SK-N-SH treated with all-trans-retinoic acid at 6 μM for 48 hours (cell line): ENCODE measurements at regions not wholly inside any gene's neighbourhood (a gene's known extent, or its start where the extent isn't known, plus 50 kb on each side); places are given as distances from the start of the nearest gene placed in this dataset.

Source experiments
- ARNTL ChIP-seq: fragments of 450-650 bp; formaldehyde crosslinking; IDR thresholded peaks from 2 replicates; pipeline ENCODE4 v1.5.0; 2020; ENCODE audit warnings: low read depth, mild to moderate bottlenecking, moderate library complexity, borderline replicate concordance
- BACH2 ChIP-seq: fragments of 250-450 bp; sonication (Bioruptor Pico); IDR thresholded peaks from 2 replicates; pipeline ENCODE4 v1.9.0; 2021; ENCODE audit warnings: mild to moderate bottlenecking, borderline replicate concordance
- CREB5 ChIP-seq: fragments of 250-450 bp; sonication (Bioruptor Pico); IDR thresholded peaks from 2 replicates; pipeline ENCODE4 v1.5.1; 2020; ENCODE audit warnings: low read depth, mild to moderate bottlenecking, moderate library complexity
- ISL1 ChIP-seq: fragments of 250-450 bp; sonication (Bioruptor Pico); IDR thresholded peaks from 2 replicates; pipeline ENCODE4 v2.1.2; 2022; ENCODE audit warnings: mild to moderate bottlenecking, moderate library complexity
- PATZ1 ChIP-seq: fragments of 250-450 bp; sonication (Bioruptor Pico); IDR thresholded peaks from 2 replicates; pipeline ENCODE4 v1.8.0; 2020; ENCODE audit warnings: mild to moderate bottlenecking, moderate library complexity, borderline replicate concordance
- PPARA ChIP-seq: fragments of 250-450 bp; sonication (Bioruptor Pico); IDR thresholded peaks from 2 replicates; pipeline ENCODE4 v1.5.0; 2020; ENCODE audit warnings: mild to moderate bottlenecking, borderline replicate concordance
- RARB ChIP-seq: fragments of 250-450 bp; sonication (Bioruptor Pico); IDR thresholded peaks from 2 replicates; pipeline ENCODE4 v1.8.0; 2021; ENCODE audit warnings: mild to moderate bottlenecking, moderate library complexity
- SNAI2 ChIP-seq: fragments of 250-450 bp; sonication (Bioruptor Pico); IDR thresholded peaks from 2 replicates; pipeline ENCODE4 v1.5.0; 2020; ENCODE audit warnings: mild to moderate bottlenecking, moderate library complexity
- TCF4 ChIP-seq: fragments of 250-450 bp; sonication (Bioruptor Pico); IDR thresholded peaks from 2 replicates; pipeline ENCODE4 v1.8.0; 2021; ENCODE audit warnings: mild to moderate bottlenecking, moderate library complexity, borderline replicate concordance
- ZFP30 ChIP-seq: fragments of 450-650 bp; formaldehyde crosslinking; IDR thresholded peaks from 2 replicates; pipeline ENCODE4 v1.5.0; 2022; ENCODE audit warnings: mild to moderate bottlenecking, moderate library complexity
- ZNF8 ChIP-seq: fragments of 450-650 bp; formaldehyde crosslinking; IDR thresholded peaks from 2 replicates; pipeline ENCODE4 v1.5.0; 2020; ENCODE audit warnings: mild to moderate bottlenecking, moderate library complexity

GRCh38 chr6:44742828-44743372, 355.4 kb downstream of the CDC5L start:
- TF ChIP-seq BACH2 (no peak), CREB5 (no peak), SNAI2 (CRISPR knock-in tag) (no peak), ZFP30 (CRISPR knock-in tag) (no peak), ARNTL (no peak), ZNF8 (no peak), RARB (CRISPR knock-in tag) (no peak), PATZ1 (CRISPR knock-in tag) (no peak), ISL1 (CRISPR knock-in tag) (no peak), TCF4 (CRISPR knock-in tag) (no peak), PPARA (no peak)
